A204.1 (cell line): ENCODE measurements at regions not wholly inside any gene's neighbourhood (a gene's known extent, or its start where the extent isn't known, plus 50 kb on each side); places are given as distances from the start of the nearest gene placed in this dataset.
"Not testable (repeated sequence)": the region's sequence is repeated elsewhere in the genome, so short reads cannot be mapped to it uniquely, and the experiment has no call there.

Experiments used
- FAIRE-seq: peaks from 2 replicates; lab custom pipeline; 2012; peaks lifted over from hg19 to GRCh38; lab: Jason Lieb, UNC

DNA sequence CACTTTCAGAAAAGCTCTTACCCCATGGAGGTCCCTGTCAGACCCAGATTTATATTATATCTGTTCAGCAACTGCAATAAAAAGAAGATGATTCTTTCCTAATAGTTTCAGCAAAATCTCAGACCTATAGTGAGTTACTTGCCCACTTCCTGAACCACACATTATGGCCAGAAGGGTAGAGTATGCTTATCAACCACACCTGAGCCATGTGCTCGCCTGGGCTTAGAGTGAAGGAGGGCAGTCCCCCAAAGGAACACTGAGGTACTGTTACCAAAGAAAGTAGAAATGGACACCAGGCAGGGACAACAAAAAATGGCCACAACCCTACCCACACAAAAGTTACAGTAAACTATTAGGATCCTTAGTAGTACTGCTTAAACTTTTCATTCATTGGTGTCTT lies 128.7 kb downstream of the ZNF608 start:
- no peak for FAIRE-seq

DNA sequence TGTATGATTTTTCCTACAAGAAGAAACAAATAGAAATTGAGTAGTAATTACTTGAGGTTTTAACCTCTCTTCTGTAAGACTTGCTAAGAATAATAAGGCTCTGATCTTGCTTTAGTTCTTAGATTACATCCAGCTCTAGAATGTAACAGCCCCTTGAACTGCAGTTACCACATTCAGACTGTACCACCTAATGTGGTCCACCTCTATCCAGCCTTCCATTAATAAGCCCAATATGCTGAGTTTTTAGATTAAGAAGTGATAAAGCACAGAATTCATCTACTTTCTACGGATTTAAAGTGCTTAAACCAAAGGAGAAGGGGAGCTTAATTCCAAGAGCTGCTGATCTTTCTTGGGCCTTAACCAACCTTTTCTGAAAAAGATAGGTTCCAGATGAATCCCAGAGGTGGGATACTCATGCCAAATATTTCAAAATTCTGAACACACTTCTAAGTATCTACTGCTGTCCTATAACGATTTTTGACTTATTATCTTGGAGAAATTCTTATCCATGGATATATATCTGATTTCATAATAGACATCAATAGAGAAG lies 131.5 kb downstream of the ZNF608 start:
- FAIRE-seq, result no peak

DNA sequence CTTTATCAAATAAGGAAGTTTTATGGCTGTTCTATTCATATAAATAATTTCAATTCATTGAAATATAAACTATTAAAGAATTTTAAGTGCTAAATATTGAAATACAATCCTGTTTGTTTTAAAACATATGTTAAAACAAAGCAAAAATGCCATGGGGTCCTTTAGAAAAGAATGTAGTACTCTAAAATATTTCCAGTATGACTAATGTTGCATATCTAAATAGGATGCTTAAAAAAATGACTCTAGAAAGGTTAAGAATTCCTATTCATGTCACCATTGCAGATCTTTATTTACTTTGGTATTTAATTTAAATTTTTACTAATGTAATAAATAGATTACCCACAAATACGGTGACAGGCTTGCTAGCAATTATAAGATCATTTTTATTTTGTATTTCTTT lies 132.3 kb downstream of the ZNF608 start:
- no peak for FAIRE-seq

DNA sequence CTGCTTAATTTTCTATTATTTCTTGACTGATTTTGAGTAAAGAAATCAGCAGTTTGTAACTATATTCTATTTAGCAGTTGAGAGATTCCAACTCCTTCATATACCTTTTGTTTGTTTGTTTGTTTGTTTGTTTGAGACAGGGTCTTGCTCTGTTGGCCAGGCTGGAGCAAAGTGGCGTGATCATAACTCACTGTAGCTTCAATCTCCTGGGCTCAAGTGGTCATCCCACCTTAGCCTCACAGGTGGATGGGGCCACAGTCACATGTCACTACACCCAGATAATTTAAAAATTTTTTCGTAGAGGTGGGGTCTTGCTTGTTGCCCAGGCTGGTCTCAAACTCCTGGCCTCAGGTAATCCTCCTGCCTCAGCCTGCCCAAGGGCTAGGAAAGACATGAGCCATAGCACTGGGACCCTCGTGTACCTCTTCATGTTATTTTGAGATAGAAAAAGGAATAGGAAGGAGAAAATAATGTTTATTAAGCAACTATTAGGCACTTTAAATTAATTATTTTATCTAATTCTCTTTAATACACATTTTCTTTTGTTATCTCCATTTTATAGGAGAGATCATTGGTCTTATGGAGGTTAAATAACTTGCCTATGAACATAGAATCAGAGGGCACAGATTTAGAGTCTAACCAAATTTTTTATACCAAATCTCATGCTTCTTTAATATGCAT lies 133.0 kb downstream of the ZNF608 start:
- no peak for FAIRE-seq

DNA sequence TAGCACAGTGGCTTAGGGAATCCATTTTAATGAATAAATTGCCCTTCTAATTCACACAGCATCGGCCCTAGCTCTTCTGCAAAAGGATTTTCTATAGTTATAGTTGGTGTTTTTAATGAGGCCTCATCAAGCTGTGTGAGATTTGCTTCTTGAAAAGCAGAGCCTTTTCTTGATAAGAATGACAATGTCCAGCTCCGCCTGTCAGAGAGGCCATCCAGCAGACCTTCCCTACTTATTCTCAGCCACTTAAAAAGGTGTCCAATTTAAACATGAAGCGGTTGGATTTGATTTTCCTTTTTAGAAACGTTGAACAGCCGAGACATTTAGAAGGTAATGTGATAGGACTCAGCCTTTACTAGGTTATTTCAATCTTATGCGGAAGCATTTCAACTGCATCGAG lies 134.4 kb downstream of the ZNF608 start:
- no peak for FAIRE-seq

DNA sequence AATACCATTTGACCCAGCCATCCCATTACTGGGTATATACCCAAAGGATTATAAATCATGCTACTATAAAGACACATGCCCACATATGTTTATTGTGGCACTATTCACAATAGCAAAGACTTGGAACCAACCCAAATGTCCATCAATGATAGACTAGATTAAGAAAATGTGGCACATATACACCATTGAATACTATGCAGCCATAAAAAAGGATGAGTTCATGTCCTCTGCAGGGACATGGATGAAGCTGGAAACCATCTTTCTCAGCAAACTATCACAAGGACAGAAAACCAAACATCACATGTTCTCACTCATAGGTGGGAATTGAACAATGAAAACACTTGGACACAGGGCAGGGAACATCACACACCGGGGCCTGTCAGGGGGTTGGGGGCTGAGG lies 135.2 kb downstream of the ZNF608 start:
- FAIRE-seq, result not testable (repeated sequence)

DNA sequence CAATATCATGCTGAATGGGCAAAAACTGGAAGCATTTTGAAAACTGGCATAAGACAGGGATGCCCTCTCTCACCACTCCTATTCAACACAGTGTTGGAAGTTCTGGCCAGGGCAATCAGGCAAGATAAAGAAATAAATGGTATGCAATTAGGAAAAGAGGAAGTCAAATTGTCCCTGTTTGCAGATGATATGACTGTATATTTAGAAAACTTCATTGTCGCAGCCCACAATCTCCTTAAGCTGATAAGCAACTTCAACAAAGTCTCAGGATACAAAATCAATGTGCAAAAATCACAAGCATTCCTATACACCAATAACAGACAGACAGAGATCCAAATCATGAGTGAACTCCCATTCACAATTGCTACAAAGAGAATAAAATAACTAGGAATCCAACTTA lies 136.8 kb downstream of the ZNF608 start:
- FAIRE-seq, result not testable (repeated sequence)

DNA sequence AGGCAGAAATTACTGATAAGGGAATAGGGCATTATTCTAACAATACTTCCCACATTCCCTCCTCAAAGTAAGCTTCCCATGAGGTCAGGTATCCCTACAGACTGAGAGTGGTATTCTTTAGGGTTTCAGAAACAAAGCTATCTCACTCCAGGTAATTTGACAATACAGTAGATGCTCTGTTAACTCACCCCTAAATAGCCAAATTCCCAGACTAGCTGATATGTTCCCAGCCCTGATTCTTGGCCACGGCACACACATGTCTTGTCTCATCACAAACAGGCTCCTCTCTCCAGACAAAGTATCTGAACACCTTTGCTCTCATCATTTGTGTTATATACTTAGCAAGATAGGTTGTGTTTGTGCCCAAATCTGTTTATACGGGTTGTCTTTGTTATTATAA lies 139.9 kb downstream of the ZNF608 start:
- no peak for FAIRE-seq

DNA sequence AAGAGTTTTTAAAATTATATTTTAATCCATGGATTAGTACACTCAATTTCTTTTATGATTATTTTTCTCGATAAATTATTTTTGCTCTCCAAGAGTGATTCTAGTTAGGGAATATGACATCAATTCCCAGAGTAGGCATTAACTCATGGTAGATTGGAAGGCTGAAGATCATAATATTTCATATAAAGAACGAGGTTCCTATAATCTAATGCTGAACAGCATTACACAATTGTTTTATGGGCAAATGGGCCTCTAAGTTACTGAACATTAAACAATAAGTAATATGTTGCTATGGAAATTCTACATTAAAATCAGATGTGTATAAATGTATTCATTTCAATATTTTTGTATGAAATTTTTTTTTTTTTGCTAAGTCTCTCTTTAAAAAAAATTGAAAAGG lies 140.3 kb downstream of the ZNF608 start:
- no peak for FAIRE-seq

DNA sequence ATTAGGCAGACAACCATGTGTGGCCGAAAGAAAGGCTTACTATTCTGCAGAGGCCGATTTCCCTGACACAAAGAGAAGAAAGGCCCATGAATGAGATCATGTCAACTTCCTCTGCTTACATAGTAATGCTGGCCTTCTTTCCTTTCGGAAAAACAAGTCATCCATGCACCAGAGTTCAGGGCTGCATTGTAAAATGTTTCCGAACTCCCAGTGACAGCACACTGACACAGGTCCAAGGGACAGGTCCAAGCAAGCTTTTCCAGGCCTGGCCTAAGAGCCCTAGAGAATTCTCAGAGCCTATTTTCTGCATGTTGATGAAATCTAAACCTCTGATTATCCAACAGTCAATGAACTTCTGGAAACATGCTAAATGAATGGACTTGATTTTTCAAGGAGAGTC lies 140.9 kb downstream of the ZNF608 start:
- FAIRE-seq, result no peak

DNA sequence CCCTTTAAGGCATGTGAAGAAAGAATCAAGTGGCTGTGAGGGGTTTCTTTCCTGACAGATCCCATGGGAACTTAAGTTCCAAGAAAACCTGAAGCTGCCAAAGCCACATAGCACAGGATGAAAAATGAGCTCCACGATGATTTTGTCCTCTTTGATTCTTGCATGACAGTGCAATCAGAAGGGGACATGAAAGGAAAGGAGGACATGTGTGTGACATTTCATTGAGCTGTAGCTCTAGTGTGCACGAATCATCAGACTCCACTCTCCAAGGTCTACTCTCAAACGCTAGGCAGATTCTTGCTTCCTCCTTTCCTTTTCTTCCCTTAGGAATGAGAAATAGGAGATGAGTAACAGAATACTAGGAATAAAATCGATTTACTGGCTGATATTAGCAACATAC lies 142.0 kb downstream of the ZNF608 start:
- FAIRE-seq, result no peak

DNA sequence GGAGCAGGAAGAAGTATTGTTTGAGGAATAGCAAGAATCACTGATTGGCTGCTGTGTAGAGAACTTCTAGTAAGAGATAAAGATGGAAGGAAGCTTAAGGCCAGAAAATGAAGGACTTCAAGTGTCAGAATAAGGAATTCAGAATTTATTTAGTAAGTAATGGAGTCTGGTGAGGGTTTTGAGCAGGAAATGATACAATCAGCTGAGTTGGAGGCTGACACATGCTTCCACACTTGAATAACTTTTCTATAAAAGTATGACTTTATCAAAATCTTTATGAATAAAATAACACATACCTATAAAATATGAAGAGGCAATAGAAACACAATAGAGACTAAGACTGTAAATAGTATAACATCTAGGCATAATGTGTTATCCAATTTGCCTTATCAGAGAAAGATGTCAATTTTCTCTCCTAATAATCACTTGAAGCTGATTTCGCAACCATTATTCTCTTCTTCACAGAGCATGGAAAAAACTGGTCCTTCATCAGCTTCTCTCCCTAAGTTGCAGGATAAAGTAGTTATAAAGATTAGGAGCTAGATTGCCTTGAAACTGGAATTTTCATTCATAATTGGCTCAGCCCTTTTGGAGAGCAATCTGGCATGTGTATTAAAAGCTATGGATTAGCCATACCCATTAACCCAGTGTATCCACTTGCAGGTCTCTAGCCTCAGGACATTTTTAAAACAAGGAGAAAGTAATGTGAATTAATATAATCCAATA lies 143.4 kb downstream of the ZNF608 start:
- no peak for FAIRE-seq

DNA sequence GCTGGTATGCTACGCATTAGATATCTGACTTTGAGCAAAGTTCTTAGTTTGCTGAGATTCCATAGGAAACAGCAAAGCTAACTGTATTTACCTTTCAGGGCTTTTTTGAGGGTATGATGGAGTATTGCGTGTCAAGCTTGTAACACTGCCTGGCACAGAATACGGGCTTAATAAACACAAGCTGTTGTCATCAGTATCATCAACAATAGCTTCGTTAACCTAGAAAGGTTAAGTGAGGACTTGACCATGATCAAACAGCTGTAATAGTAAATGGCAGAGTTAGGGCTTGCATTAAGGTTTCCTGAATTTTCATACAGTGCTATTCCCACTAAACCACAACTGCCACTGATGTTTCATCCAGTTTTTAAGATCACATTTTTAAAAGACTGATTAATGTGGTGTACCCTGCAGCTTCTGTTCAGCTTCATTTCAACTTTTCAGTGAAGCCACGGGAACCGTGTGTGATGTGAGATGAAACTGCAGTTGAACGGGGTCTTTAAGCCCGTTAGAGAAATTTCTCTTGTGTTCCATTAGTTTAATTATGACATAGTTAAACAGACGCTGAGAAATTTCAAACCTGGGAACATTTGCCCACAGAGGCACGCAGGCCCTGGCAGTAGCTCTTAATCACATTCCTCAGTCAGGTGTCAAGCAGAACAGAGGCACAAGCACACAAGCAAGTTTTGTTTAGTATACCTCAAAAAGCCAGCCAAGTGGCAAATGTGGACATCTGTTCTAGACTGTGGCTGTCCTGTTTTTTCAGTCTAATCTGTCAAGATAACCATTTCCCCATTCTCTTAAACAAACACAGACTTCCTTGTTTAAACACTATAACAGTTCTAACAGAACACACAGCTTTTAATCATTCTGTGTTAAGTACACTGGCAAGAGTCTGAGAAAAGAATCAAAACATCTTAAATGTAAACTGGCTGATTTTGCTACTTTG lies 147.1 kb downstream of the ZNF608 start:
- no peak for FAIRE-seq

DNA sequence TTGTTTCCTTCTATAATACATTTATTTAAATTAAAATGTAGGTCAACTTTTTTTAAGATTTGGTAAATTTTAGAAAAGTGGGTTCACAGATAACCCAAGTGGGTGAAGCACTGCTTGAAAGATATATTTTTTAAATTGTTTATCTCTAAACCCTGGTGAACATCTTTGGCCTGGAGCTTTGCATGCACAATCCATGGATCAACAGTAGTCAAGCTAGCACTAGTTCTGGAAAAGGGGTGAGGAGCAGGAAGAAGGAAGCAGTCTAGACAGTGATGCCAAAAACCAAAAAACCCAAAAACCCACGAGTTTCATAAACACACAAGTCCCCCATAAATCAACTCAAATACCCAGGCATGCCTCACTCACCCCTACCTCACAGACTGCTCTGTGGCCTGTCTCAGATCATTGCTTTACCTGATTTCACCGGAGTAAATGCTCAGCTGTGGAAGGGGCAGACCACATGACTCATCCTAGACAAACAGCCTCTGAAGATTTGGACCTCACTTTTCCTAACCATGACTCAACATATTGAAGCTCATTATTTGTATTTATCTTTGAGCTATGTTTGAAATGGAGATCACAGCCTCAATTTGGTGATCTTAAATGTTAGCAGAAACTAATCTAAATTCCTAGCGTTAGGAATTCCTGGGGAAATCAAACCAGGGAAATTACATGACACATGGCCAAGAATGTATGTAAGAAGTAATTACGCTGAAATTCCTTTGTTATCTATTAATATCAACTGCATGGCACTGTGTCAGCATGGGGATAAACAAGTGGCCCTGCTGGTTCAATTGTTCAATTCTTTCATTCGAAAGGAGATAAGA lies 149.6 kb downstream of the ZNF608 start:
- FAIRE-seq, result no peak

DNA sequence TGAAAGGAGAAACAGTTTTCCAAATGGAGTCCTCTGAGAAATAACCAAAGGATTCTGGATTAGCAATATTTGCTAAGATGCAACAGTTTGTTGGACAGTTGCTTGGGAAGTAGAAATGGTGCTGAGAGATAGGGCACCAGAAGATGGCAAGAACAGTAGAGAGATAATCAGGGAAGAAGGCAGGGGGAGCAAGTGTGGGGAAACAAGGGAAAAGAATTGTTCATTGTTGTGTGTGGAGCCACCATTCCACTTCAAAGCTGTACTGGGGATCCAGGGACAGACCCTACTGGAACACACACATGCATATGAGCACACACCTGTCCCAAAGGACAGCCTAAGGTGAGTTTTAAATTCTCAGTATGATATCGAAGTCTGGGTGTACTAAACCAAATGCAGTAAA lies 152.5 kb downstream of the ZNF608 start:
- FAIRE-seq, result no peak

DNA sequence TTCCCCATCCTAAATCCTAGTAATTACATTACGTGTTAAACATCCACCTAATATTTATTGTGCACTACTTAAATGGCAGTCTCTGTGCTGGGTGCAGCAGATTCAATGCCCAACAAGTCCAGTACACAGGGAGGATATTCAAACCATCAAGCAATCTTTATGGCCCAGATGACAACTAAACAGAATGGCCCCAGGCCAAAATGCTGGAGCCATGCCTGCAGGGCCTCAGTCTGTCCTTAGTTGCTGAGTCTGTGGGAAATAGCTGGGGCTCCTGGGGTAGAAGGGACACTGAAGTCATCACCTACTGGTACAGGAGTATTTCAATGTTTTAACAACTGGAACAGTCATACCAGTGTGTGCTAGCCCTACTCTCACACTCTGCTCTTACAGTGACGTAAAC lies 153.5 kb downstream of the ZNF608 start:
- FAIRE-seq, result no peak

DNA sequence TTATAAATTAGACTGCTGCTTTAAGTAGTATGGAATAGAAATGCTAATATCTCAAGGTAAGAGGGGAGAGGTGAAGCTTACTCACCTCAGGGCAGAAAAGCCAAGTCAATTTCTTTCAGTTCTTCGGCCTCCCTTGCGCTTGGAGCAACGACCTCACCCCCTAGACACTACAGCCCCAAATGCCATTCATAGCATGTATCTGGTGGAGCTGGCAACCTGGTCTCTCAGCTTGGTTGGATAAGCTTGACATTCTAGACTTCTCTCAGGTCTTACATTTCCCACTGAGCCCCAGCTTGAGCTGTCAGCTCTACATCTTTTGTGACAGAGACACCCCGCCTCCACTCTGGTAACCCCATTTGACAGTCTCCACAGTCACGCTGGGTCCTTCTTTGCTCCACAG lies 154.9 kb downstream of the ZNF608 start:
- FAIRE-seq, result no peak

DNA sequence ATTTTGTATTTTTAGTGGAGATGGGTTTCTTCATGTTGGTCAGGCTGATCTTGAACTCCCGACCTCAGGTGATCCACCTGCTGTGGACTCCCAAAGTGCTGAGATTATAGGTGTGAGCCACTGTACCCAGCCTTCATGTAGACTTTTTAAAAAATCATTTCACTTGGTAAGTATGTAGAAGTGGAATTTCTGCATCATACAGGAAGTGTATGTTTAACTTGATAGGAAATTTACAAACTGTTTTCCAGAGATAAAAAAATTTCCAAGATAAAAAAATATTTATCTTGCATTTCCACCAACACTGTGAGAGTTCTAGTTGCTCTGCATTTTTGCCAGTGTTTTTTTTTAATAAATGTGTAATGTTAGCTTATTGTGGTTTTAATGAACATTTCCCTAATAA lies 155.8 kb downstream of the ZNF608 start:
- no peak for FAIRE-seq

DNA sequence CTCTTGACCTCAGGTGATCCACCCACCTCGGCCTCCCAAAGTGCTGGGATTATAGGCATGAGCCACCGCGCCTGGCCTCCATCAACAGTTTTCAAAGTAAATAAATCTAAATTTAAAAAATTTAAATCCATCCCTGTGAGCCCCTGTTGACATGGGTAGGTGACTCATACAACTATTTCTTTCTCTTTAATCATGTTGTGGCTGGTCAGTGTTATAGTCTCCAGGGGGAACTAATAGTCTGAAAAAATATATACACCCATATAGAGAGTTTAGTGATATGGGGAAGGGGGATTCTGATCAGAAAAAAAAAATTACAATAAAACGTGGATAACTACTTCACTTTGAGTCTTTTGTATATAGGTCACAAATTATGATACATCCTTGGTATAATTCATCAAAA lies 159.2 kb downstream of the ZNF608 start:
- no peak for FAIRE-seq

DNA sequence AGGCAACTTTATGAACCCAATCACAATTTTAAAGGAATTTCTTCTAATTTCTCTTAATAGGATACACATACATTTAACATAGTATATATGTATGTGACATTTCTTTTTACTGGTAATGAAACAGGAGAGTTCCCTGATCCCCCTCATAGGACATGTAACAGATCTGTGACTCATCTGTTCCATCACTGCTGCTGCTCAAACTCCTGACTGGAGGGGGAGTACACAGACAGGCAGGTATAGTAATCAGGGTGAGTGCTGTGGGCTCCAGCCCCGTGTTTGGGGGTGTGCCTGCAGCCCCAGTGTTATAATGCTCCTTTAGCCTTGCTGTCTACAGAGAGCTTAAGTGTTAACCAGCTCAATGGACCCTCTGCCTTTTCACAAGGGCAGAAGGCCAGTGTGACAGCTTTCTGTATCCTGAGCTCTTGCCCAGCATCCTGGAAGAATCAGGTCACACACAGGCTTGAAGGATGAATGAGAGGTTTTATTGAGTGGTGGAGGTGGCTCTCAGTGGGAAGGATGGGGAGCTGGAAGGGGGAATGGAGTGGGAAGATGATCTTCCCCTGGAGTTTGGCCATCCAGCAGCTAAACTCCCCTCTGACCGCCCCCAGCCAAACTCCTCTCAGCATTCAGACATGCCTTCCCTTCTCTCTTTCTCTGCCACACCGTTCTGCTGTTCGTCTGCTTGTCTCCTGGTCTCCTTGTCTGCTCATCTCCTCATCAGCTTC lies 161.3 kb downstream of the ZNF608 start:
- no peak for FAIRE-seq
